Gastrocnemius medialis (tissue), 4 donors: ENCODE measurements at regions not wholly inside any gene's neighbourhood (a gene's known extent, or its start where the extent isn't known, plus 50 kb on each side); places are given as distances from the start of the nearest gene placed in this dataset.

Source experiments
- POLR2A ChIP-seq, 2 donors: fragments of 450-650 bp; IDR thresholded peaks; one replicate each; pipeline ENCODE4 v1.6.1; 2017; ENCODE audit warnings: antibody characterized with exemption in 2 of 2, mild to moderate bottlenecking in 2 of 2, moderate library complexity in 2 of 2
- TF ChIP-seq, protein P1 (sequence below), 5 experiments: fragments of 450-650 bp in 3 of 5; fragments of 200-600 bp in 2 of 5; sonication (generic) in 2 of 5; IDR thresholded peaks in 4 of 5; conservative IDR thresholded peaks in 1 of 5; 1 replicate in 4 of 5; 2 replicates in 1 of 5; pipeline ENCODE4 v1.5.1; 2016 to 2019; ENCODE audit warnings: antibody characterized with exemption in 5 of 5, mild to moderate bottlenecking in 3 of 5, moderate library complexity in 3 of 5

DNA sequence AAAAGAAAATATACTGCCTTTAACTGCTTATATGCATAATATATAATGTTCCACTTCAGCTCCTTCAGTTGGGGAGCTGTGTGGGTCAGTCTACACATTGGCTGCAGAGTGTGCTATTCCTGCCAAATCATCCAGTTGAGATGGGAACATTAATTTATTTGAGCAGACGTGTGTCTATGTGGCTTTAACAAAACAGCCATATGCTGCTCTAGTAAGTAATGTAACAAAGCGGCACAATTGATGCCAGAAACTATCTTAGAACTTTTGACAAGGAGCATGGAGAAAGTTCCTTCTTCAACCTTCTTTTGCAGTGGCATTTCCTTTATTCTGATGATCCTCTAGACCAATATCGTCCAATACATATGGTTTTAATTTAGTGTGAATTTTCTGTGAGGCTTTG, 285.9 kb upstream of the C1orf87 start:
- no peak for TF ChIP-seq POLR2A (IDR thresholded peaks at IDR 0.05)
- TF ChIP-seq, protein P1, sequence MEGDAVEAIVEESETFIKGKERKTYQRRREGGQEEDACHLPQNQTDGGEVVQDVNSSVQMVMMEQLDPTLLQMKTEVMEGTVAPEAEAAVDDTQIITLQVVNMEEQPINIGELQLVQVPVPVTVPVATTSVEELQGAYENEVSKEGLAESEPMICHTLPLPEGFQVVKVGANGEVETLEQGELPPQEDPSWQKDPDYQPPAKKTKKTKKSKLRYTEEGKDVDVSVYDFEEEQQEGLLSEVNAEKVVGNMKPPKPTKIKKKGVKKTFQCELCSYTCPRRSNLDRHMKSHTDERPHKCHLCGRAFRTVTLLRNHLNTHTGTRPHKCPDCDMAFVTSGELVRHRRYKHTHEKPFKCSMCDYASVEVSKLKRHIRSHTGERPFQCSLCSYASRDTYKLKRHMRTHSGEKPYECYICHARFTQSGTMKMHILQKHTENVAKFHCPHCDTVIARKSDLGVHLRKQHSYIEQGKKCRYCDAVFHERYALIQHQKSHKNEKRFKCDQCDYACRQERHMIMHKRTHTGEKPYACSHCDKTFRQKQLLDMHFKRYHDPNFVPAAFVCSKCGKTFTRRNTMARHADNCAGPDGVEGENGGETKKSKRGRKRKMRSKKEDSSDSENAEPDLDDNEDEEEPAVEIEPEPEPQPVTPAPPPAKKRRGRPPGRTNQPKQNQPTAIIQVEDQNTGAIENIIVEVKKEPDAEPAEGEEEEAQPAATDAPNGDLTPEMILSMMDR (IDR thresholded peaks at IDR 0.05 in 4 of 5, conservative IDR thresholded peaks at IDR 0.05 in 1 of 5): no peak
